ENCODE measurements at regions not wholly inside any gene's neighbourhood (a gene's known extent, or its start where the extent isn't known, plus 50 kb on each side); places are given as distances from the start of the nearest gene placed in this dataset.

- DNase-seq: no peak
Measured at GRCh38 chr1:5765997-5766913, 226.0 kb downstream of the NPHP4 start.

- no peak for DNase-seq
Measured at GRCh38 chr1:5765483-5765882, 226.7 kb downstream of the NPHP4 start.

- no peak for DNase-seq
Measured at GRCh38 chr1:5764959-5765358, 227.3 kb downstream of the NPHP4 start.

GRCh38 chr1:5764464-5764863, 227.8 kb downstream of the NPHP4 start:
- no peak for DNase-seq

GRCh38 chr1:5763696-5764370, 228.4 kb downstream of the NPHP4 start:
- DNase-seq: no peak

- DNase-seq: no peak
Measured at GRCh38 chr1:5758859-5759578, 233.2 kb downstream of the NPHP4 start.

GRCh38 chr1:5758000-5758858, 234.0 kb downstream of the NPHP4 start:
- DNase-seq: no peak

- DNase-seq: no peak
Measured at GRCh38 chr1:5757187-5757805, 234.9 kb downstream of the NPHP4 start.

GRCh38 chr1:5756434-5757186, 235.6 kb downstream of the NPHP4 start:
- DNase-seq: no peak

GRCh38 chr1:5755552-5756125, 236.6 kb downstream of the NPHP4 start:
- DNase-seq: no peak

- DNase-seq: no peak
Measured at GRCh38 chr1:5754817-5755551, 237.2 kb downstream of the NPHP4 start.

- no peak for DNase-seq
Measured at GRCh38 chr1:5753549-5754421, 238.4 kb downstream of the NPHP4 start.

GRCh38 chr1:5752746-5753548, 239.3 kb downstream of the NPHP4 start:
- no peak for DNase-seq

GRCh38 chr1:5751833-5752745, 240.1 kb downstream of the NPHP4 start:
- no peak for DNase-seq

- no peak for DNase-seq
Measured at GRCh38 chr1:5751163-5751540, 241.1 kb downstream of the NPHP4 start.

GRCh38 chr1:5750186-5751162, 241.8 kb downstream of the NPHP4 start:
- no peak for DNase-seq

All from fibroblast of skin of scalp (primary cell).